ENCODE measurements at regions not wholly inside any gene's neighbourhood (a gene's known extent, or its start where the extent isn't known, plus 50 kb on each side); places are given as distances from the start of the nearest gene placed in this dataset.

DNA sequence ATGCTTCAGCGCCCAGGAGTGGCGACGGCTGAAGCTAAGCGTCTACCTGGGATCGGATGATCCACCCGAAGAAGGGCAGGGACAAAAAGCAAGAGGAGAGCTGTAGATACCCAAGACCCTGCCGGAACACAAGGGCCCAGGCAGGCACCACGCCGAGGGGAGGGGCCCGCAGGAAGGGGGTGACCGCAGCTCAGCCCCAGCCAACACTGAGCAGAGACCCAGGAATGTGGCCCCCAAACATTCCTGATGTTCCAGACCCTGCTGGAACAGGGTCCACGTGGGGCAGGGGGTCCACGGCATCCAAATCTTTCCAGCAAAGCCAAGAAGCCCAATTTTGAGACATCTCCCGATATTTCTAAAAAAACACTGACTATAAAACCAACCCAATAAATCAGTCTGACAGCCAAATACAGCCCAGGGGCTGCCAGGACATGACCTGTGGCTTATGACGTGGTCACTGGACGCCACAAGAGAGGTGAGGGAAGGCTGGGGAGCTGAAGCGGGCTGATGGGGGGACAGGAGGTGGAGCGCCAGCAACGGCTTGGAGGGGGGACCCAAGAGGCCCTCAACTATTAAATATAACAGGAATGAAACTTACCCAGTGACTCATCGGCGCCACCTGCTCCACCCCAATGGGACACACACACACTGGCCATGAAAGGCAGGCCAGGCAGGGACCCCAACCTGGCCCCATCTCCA is 58.9 kb downstream of the NCOR2 start:
- Histone ChIP-seq H3K36me3 (ENCODE audit: insufficient read depth, low read length) (no peaks in the 10 kb centered on the region; the same call in 1 of the 2 replicates), H3K9ac (ENCODE audit: low read depth, low read length) (no peak overlapping the region)

GRCh38 chr12:124507188-124508109 is 60.0 kb downstream of the NCOR2 start:
- Histone ChIP-seq H3K9ac (ENCODE audit: low read depth, low read length) (no peak overlapping the region), H3K36me3 (ENCODE audit: insufficient read depth, low read length) (no peaks in the 10 kb centered on the region; the same call in 1 of the 2 replicates), H3K4me1 (ENCODE audit: insufficient read depth, low read length) (peaks cover 55% of the 10 kb centered on the region), H3K9me3 (ENCODE audit: control insufficient read depth, insufficient read depth, low read length) (no peaks in the 10 kb centered on the region)

More for the DNA sequence above, 58.9 kb downstream of the NCOR2 start:
- peaks cover 59% of the 10 kb centered on the region for H3K4me1 ChIP-seq (ENCODE audit: insufficient read depth, low read length)
- H3K9me3 ChIP-seq (ENCODE audit: control insufficient read depth, insufficient read depth, low read length), result no peaks in the 10 kb centered on the region

DNA sequence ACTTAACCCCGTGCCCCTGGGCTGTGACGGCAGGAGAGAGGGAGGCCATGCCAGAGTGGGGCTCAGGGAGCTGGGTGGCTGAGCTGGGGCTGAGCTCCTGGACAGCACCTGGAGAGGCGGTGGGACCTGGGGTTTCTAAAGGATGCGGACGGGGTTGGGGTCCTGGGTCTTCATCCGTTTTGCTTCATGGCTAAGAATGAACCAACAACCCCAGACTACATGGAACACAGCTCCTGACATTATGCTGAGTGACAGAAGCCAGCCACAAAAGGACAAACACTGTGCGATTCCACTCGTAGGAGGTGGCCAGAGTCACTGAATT is 60.6 kb downstream of the NCOR2 start:
- Histone ChIP-seq H3K9me3 (ENCODE audit: control insufficient read depth, insufficient read depth, low read length) (no peaks in the 10 kb centered on the region), H3K36me3 (ENCODE audit: insufficient read depth, low read length) (no peaks in the 10 kb centered on the region), H3K4me1 (ENCODE audit: insufficient read depth, low read length) (peaks cover 50% of the 10 kb centered on the region), H3K9ac (ENCODE audit: low read depth, low read length) (no peak overlapping the region)

DNA sequence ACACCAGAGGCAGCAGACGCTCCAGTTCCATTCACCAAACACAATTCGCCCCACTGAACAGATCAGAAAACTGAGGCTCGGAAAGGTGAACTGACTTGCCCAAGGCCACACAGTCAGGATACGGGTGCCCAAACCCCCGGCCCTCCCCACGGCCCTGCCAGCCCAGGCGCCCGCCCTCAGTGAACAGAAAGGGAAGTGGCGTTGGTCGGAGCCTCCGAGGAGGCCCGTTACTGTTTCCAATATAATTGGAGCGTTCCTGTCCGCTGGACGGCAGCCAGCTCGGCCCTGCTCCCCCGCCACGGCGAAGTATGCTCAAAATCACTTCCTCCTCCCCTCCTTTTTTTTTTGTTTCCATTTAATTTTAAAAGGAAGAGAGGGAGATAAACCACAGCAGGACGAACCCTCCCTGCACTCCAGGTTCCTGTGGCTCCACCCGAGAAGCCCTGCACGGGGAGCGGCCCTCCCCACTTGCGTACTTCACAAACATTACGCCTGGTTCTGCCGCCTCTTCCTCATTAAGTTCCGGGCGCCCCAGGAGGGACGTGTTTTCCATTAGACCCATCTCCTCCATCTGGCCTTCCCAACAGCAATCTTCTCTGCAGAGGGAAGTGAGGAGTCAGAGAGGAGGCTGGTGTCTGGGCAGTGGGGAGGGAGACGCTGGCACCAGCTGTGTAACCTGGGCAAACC is 61.1 kb downstream of the NCOR2 start:
- Histone ChIP-seq H3K9ac (ENCODE audit: low read depth, low read length) (no peak overlapping the region), H3K4me1 (ENCODE audit: insufficient read depth, low read length) (peaks cover 53% of the 10 kb centered on the region), H3K36me3 (ENCODE audit: insufficient read depth, low read length) (no peaks in the 10 kb centered on the region), H3K9me3 (ENCODE audit: control insufficient read depth, insufficient read depth, low read length) (no peaks in the 10 kb centered on the region)

GRCh38 chr12:124505001-124505818 is 62.2 kb downstream of the NCOR2 start:
- Histone ChIP-seq H3K9ac (ENCODE audit: low read depth, low read length) (no peak overlapping the region), H3K36me3 (ENCODE audit: insufficient read depth, low read length) (no peaks in the 10 kb centered on the region), H3K9me3 (ENCODE audit: control insufficient read depth, insufficient read depth, low read length) (no peaks in the 10 kb centered on the region), H3K4me1 (ENCODE audit: insufficient read depth, low read length) (peaks cover 56% of the 10 kb centered on the region)

GRCh38 chr12:124504273-124505000 is 63.0 kb downstream of the NCOR2 start:
- no peak overlapping the region for H3K9ac ChIP-seq (ENCODE audit: low read depth, low read length)
- H3K9me3 ChIP-seq (ENCODE audit: control insufficient read depth, insufficient read depth, low read length), result no peaks in the 10 kb centered on the region
- peaks cover 56% of the 10 kb centered on the region for H3K4me1 ChIP-seq (ENCODE audit: insufficient read depth, low read length)
- no peaks in the 10 kb centered on the region for H3K36me3 ChIP-seq (ENCODE audit: insufficient read depth, low read length)

DNA sequence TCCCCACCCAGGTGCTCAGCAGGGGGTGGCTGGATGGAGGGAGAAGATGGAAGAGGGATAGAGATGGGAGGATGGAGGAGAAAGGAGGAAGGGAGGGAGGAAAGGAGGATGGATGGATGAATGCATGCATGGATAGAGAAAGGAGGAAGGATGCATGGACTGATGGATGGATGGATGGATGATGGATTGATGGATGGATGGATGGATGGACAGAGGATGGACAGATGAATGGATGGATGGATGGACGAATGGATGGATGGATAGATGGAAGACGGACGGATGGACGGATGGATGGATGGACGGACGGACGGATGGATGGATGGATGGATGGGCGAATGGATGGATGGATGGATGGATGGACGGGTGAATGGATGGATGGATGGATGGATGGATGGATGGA is 64.1 kb downstream of the NCOR2 start:
- H3K4me1 ChIP-seq (ENCODE audit: insufficient read depth, low read length), result peaks cover 54% of the 10 kb centered on the region
- no peaks in the 10 kb centered on the region for H3K9me3 ChIP-seq (ENCODE audit: control insufficient read depth, insufficient read depth, low read length)
- no peaks in the 10 kb centered on the region for H3K36me3 ChIP-seq (ENCODE audit: insufficient read depth, low read length)
- no peak overlapping the region for H3K9ac ChIP-seq (ENCODE audit: low read depth, low read length)

GRCh38 chr12:124502379-124502778 is 65.0 kb downstream of the NCOR2 start:
- H3K4me1 ChIP-seq (ENCODE audit: insufficient read depth, low read length), result peaks cover 50% of the 10 kb centered on the region
- H3K9ac ChIP-seq (ENCODE audit: low read depth, low read length), result no peak overlapping the region
- H3K9me3 ChIP-seq (ENCODE audit: control insufficient read depth, insufficient read depth, low read length), result no peaks in the 10 kb centered on the region
- H3K36me3 ChIP-seq (ENCODE audit: insufficient read depth, low read length), result no peaks in the 10 kb centered on the region

GRCh38 chr12:124501827-124502226 is 65.6 kb downstream of the NCOR2 start:
- no peaks in the 10 kb centered on the region for H3K9me3 ChIP-seq (ENCODE audit: control insufficient read depth, insufficient read depth, low read length)
- no peak overlapping the region for H3K9ac ChIP-seq (ENCODE audit: low read depth, low read length)
- H3K4me1 ChIP-seq (ENCODE audit: insufficient read depth, low read length), result peaks cover 52% of the 10 kb centered on the region
- H3K36me3 ChIP-seq (ENCODE audit: insufficient read depth, low read length), result no peaks in the 10 kb centered on the region

- H3K36me3 ChIP-seq (ENCODE audit: insufficient read depth, low read length), result no peaks in the 10 kb centered on the region
- H3K9ac ChIP-seq (ENCODE audit: low read depth, low read length), result no peak overlapping the region
- no peaks in the 10 kb centered on the region for H3K9me3 ChIP-seq (ENCODE audit: control insufficient read depth, insufficient read depth, low read length)
- H3K4me1 ChIP-seq (ENCODE audit: insufficient read depth, low read length), result peaks cover 52% of the 10 kb centered on the region
Observed at GRCh38 chr12:124501112-124501561, 66.3 kb downstream of the NCOR2 start.

DNA sequence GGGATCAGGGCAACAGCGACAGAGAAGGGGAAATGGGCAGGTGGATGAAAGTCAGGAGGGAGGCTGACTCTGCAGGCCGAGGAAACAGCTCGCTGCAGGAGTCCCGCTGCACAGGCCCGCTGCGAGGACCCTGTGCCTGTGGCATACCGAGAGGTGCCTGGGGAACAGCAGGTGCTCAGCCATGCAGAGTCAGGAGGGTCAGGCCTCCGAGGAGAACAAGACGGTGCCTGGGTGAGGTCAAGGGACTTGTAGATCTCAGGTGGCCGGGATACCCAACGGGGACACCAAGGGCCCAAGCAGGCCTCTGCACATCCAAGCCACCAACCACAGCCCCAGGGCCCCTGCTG is 67.5 kb downstream of the NCOR2 start:
- peaks cover 49% of the 10 kb centered on the region for H3K4me1 ChIP-seq (ENCODE audit: insufficient read depth, low read length)
- no peak overlapping the region for H3K9ac ChIP-seq (ENCODE audit: low read depth, low read length)
- H3K9me3 ChIP-seq (ENCODE audit: control insufficient read depth, insufficient read depth, low read length), result no peaks in the 10 kb centered on the region
- H3K36me3 ChIP-seq (ENCODE audit: insufficient read depth, low read length), result no peaks in the 10 kb centered on the region

DNA sequence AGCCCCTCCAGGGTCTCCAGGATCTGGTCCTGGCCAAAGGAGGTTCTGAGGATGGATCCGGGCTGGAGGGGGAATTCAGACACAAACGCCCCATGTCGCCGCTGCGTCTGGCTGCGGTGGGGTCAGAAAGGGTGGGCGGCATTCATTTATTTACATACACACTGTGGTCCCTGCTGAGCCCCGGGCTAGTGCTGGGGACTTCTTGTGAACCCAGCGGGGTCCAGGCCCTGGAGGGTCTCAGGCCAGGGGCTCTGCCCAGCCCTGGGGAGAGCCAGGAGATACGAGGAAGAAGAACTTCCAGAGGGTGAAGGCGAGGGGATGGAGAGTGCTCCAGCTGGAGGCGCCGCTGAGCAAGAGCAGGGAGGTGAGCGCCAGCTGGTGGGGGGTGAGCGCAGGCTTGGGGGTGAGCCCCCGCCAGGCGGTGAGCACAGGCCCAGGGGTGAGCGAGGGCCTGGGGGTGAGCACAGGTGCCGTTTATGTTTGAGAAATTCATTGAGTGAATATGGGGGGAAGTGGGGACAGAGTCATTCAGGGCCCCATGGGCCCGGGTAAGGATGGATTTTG is 68.1 kb downstream of the NCOR2 start:
- H3K9ac ChIP-seq (ENCODE audit: low read depth, low read length), result no peak overlapping the region; the same call in 1 of the 2 replicates
- H3K4me1 ChIP-seq (ENCODE audit: insufficient read depth, low read length), result peaks cover 43% of the 10 kb centered on the region
- no peaks in the 10 kb centered on the region for H3K9me3 ChIP-seq (ENCODE audit: control insufficient read depth, insufficient read depth, low read length)
- no peaks in the 10 kb centered on the region for H3K36me3 ChIP-seq (ENCODE audit: insufficient read depth, low read length)

Measured in ES-I3 (cell line).